ENCODE measurements at regions not wholly inside any gene's neighbourhood (a gene's known extent, or its start where the extent isn't known, plus 50 kb on each side); places are given as distances from the start of the nearest gene placed in this dataset.
A peak's percentile ranks its signal among the peaks of the same experiment; 100 is the strongest.

DNA sequence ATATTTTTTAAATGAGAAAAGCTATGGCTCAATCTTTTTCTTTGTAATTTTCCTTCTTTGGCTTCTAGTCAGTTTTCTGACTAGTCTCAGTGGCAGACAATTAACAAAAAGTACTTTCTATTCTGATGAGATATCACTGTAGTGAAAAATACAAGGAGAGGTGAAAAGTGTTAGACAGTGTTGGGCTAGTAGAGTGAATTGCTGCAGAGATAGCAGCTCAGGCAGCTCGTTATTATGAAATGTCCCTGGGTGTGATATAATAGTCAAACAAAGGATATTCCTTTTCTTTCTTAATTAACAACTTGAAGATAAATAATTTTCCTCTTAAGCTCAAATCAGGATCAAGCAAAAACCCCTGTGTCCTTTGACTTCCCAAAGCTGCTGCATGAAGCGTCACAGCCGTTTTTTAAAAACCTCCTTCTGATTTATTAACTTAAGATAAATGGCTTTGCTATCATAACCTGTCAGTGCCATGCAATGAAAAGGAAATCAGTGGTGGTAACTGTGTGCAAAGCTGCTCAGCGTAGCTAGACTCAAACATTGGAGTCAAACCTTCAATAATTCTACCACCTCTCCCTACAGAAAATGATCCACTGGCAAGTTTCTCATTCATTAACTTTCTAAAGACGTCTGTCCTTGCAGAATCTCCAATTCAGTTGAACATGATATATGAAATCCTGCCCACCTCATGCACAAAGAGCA, 646.6 kb upstream of the PTBP2 start:
- no peak overlapping the region for H3K4me2 ChIP-seq (ENCODE audit: control insufficient read depth, extremely low read depth, insufficient read depth, low read depth, low read length)
- TF ChIP-seq CTCF (optimal IDR thresholded peaks at IDR 0.05 in 1 of 3, IDR thresholded peaks at IDR 0.05 in 1 of 3, conservative IDR thresholded peaks at IDR 0.05 in 1 of 3; ENCODE audit: extremely low read depth in 1 of 3, insufficient read depth in 2 of 3, low read length in 3 of 3) (no peak), EZH2 (IDR thresholded peaks at IDR 0.05; ENCODE audit: low read length) (no peak)
- H3K9me3 ChIP-seq (ENCODE audit: control insufficient read depth, low read depth, low read length) = no peaks in the 10 kb centered on the region
- H3K27me3 ChIP-seq (ENCODE audit: control insufficient read depth, extremely low read depth, insufficient read depth, low read length) = no peaks in the 10 kb centered on the region
- dilution Hi-C loops (cut with MboI; ENCODE audit: extremely low pct_ligation_motif_present, low sequenced_read_pairs) = no loop called here
- H3K79me2 ChIP-seq (ENCODE audit: control insufficient read depth, insufficient read depth, low read length) = no peaks in the 10 kb centered on the region
- H2AFZ ChIP-seq (ENCODE audit: control insufficient read depth, low read length) = no peak overlapping the region
- H3K9me1 ChIP-seq (ENCODE audit: control insufficient read depth, extremely low read depth, insufficient read depth, low read length) = no peaks in the 10 kb centered on the region
- H3K4me1 ChIP-seq (ENCODE audit: control insufficient read depth, extremely low read depth, insufficient read depth, low read length) = peaks cover 10% of the 10 kb centered on the region
- no peak for DNase-seq (ENCODE audit: low read depth, low spot score)
- H3K9ac ChIP-seq (ENCODE audit: control insufficient read depth, extremely low read depth, insufficient read depth, low read length) = no peak overlapping the region
- H4K20me1 ChIP-seq (ENCODE audit: control insufficient read depth, extremely low read depth, insufficient read depth, low read length) = no peaks in the 10 kb centered on the region
- no peaks in the 10 kb centered on the region for H3K36me3 ChIP-seq (ENCODE audit: control insufficient read depth in 2 of 2, extremely low read depth in 1 of 2, insufficient read depth in 2 of 2, low read length in 2 of 2)
- no peak overlapping the region for H3K4me3 ChIP-seq (ENCODE audit: control insufficient read depth in 2 of 3, extremely low read depth in 1 of 3, insufficient read depth in 2 of 3, low read depth in 1 of 3, low read length in 3 of 3)
- no peak for FAIRE-seq
- H3K27ac ChIP-seq (ENCODE audit: control insufficient read depth, insufficient read depth, low read length) = no peak overlapping the region

- Histone ChIP-seq H2AFZ (ENCODE audit: control insufficient read depth, low read length) (no peak overlapping the region), H4K20me1 (ENCODE audit: control insufficient read depth, extremely low read depth, insufficient read depth, low read length) (no peaks in the 10 kb centered on the region), H3K4me1 (ENCODE audit: control insufficient read depth, extremely low read depth, insufficient read depth, low read length) (peaks cover 10% of the 10 kb centered on the region), H3K36me3 (ENCODE audit: control insufficient read depth in 2 of 2, extremely low read depth in 1 of 2, insufficient read depth in 2 of 2, low read length in 2 of 2) (no peaks in the 10 kb centered on the region), H3K9me3 (ENCODE audit: control insufficient read depth, low read depth, low read length) (no peaks in the 10 kb centered on the region), H3K4me2 (ENCODE audit: control insufficient read depth, extremely low read depth, insufficient read depth, low read depth, low read length) (peak overlapping the region; percentile 24), H3K27ac (ENCODE audit: control insufficient read depth, insufficient read depth, low read length) (no peak overlapping the region), H3K9me1 (ENCODE audit: control insufficient read depth, extremely low read depth, insufficient read depth, low read length) (no peaks in the 10 kb centered on the region), H3K4me3 (ENCODE audit: control insufficient read depth in 2 of 3, extremely low read depth in 1 of 3, insufficient read depth in 2 of 3, low read depth in 1 of 3, low read length in 3 of 3) (no peak overlapping the region), H3K27me3 (ENCODE audit: control insufficient read depth, extremely low read depth, insufficient read depth, low read length) (no peaks in the 10 kb centered on the region), H3K79me2 (ENCODE audit: control insufficient read depth, insufficient read depth, low read length) (no peaks in the 10 kb centered on the region), H3K9ac (ENCODE audit: control insufficient read depth, extremely low read depth, insufficient read depth, low read length) (no peak overlapping the region)
- TF ChIP-seq CTCF (optimal IDR thresholded peaks at IDR 0.05 in 1 of 3, IDR thresholded peaks at IDR 0.05 in 1 of 3, conservative IDR thresholded peaks at IDR 0.05 in 1 of 3; ENCODE audit: extremely low read depth in 1 of 3, insufficient read depth in 2 of 3, low read length in 3 of 3) (no peak), EZH2 (IDR thresholded peaks at IDR 0.05; ENCODE audit: low read length) (no peak)
- DNase-seq (ENCODE audit: low read depth, low spot score) = no peak
- dilution Hi-C loops (cut with MboI; ENCODE audit: extremely low pct_ligation_motif_present, low sequenced_read_pairs) = no loop called here
- FAIRE-seq = no peak
Observed at GRCh38 chr1:96075704-96076455, 645.7 kb upstream of the PTBP2 start.

All from keratinocyte (primary cell).